ENCODE measurements at regions not wholly inside any gene's neighbourhood (a gene's known extent, or its start where the extent isn't known, plus 50 kb on each side); places are given as distances from the start of the nearest gene placed in this dataset.

DNA sequence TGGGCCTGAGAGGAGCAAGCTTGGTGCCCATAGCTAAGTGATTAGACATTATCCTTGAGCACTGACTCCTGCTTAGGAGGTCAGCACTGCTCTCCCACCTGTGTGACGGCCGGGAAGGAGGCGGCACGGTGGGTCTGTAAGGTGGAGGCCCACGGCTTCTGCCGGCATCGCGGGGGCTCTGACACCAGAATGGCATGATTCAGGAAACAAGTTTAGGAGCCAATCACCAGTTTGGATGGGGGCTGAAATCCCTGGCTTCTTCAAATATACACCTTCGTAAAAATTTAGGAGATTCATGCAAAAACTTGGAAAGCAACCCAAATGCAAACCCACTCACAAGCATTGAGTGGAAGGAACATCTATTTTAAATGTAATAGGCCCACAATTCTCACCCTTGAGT is 307.3 kb upstream of the TSHZ3 start:
- intact Hi-C loops (cut with micrococcal nuclease): no loop called here

- intact Hi-C loops (cut with micrococcal nuclease): no loop called here
Measured at GRCh38 chr19:31658993-31659896, 310.0 kb upstream of the TSHZ3 start.

DNA sequence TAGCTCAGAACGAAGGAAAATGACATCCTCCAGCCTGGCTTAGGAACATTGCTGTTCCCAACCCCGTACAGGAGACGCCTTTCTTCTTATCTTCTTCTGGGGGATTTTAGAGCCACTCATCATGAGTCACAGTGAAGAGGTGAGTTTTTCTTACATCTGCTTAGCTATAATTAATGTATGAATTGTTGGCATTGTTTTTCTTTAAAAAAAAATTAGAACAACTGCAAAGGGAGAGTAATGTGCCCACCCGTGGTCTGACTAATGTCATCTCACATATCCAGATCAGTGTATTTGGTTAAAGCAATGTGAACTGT is 310.6 kb upstream of the TSHZ3 start:
- intact Hi-C loops (cut with micrococcal nuclease): no loop called here

- intact Hi-C loops (cut with micrococcal nuclease): no loop called here
Measured at GRCh38 chr19:31664096-31664495, 314.9 kb upstream of the TSHZ3 start.

- intact Hi-C loops (cut with micrococcal nuclease): no loop called here
Measured at GRCh38 chr19:31664997-31665396, 315.8 kb upstream of the TSHZ3 start.

DNA sequence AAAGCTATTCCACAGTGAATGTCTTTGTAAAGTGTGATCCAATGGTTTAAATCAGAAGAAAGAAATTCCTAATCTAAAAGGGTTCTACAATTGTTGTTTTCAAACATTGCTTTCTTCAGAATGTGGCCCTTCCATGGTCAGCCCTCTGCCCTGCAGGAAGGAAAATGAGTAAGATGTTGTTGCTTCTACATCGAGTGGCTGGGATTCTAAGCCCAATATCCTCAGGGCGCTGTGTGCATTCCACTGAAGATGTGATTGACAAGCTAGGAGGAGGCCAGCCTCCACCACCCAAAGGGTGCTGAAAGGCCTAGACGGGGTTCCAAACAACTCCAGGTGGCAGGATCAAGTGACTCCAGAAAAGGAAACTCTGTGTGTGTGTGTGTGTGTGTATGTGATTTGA is 316.9 kb upstream of the TSHZ3 start:
- intact Hi-C loops (cut with micrococcal nuclease): no loop called here

- intact Hi-C loops (cut with micrococcal nuclease): no loop called here
Measured at GRCh38 chr19:31667106-31667505, 317.9 kb upstream of the TSHZ3 start.

DNA sequence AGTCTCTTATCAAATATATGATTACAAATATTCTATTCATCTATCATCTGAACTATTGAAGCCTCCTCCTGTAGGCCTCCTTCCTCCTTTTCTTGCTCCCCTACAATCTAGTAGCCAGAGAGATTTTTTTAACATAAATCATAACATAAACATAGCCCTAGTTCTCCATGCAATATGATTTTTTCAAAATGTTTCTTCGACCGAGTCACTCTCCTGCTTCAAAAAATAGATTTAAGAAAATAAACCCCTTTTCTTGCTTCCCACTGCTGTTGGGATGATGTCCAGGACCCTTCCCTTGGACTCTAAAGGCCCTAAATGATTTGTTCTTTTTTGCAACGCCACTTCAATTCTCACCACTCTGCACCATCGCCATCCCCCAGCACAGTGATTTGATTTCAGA is 319.7 kb upstream of the TSHZ3 start:
- intact Hi-C loops (cut with micrococcal nuclease): no loop called here

- intact Hi-C loops (cut with micrococcal nuclease): no loop called here
Measured at GRCh38 chr19:31670931-31671330, 321.7 kb upstream of the TSHZ3 start.

DNA sequence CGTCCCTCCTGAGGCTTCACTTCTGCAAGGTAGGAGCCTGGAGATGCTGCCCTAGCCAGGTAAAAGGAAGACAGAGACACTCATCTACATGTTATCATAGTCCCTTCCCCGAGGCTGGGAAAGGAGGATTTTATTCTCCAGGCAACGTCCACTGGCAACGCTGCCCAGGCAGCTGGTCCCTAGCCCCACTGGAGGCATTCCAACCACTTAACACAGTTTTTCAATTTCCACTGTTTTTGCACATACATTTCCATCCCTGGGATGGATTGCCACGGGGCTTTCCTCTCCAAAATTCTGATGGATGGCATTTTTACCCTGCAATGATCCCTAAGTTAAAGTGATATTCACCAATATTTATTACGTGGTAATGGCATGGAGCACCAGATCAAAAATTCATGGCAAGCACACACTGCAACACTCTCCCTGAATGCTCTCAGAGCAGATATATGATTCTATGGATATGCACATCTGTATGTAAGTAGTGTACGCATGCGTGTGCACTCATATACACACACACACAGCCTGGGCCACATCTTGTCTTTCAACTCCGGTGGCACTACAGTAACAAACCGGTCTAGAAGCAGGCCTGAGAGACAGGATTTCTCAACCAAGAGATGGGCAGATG is 322.3 kb upstream of the TSHZ3 start:
- intact Hi-C loops (cut with micrococcal nuclease): no loop called here

- intact Hi-C loops (cut with micrococcal nuclease): no loop called here
Measured at GRCh38 chr19:31674503-31675192, 325.4 kb upstream of the TSHZ3 start.

DNA sequence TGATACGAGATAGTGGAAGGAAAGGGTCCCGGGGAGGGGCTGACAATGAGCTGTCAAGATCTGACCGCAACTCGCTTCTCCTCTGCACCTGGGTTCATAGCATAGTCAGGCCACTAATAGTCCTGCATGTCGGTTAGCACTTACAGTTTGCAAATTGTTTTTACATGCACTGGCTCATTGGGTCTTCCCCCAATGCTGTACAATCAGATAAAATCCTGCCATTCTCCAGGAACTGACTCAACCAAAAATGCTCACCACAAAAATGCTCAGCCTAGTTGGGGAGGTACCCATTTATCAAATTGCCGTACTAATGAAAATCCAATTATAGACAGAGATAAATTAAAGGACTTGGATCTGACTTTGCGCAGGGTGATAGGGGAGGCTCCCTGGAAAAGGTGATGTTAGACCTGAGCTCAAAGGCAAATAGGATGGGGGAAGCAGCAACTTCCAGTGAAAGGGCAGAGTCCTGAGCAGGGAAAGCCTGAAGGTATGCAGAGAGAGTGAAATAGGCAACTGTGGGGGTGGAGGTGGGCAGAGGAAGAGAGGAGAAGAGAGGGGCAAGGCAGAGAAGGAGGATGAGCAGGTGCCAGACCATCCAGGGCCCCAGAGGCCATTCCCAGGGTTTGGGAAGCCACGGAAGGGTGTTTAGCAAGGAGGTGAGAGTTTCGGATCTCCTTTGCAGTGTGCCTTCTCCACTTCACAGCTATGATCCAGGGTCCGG is 326.1 kb upstream of the TSHZ3 start:
- intact Hi-C loops (cut with micrococcal nuclease): no loop called here

GRCh38 chr19:31676271-31677004 is 327.2 kb upstream of the TSHZ3 start:
- intact Hi-C loops (cut with micrococcal nuclease): no loop called here

DNA sequence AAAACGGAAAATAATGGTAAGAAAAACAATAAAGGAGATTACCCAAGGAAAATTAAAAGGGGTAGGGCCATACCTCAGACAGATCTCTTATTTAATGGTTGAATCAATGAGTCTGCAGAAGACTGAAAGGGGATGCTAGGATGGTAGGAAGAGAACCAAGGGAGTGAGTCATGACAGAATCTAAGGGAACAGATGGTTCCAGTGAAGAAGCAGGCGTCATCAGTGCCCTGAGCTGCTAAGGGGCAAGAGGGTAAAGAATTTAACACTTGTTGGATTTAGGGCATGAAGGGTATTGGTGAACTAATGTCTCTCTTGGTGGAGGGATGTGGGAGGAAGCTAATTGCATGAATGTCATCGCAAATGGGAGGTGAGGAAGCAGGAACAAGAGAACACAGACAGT is 329.2 kb upstream of the TSHZ3 start:
- intact Hi-C loops (cut with micrococcal nuclease): no loop called here

DNA sequence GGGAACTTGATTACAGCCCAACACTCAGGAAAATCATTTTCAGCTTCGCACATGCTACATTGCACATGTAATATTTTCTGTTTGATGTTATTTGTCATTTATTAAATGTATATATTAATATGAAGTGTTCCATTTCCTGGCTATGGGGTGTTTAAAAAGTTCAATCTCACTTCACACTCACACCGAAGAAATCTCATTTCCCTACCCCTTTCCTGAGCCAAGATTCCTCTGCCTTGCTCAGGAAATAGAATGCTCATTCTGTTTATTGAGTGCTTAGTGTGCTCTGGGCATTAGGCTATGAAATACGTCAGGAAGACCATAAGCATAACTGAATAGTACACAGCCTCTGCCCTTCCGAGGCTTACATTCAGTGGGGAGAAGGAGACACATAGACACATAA is 331.9 kb upstream of the TSHZ3 start:
- intact Hi-C loops (cut with micrococcal nuclease): no loop called here

- intact Hi-C loops (cut with micrococcal nuclease): no loop called here
Measured at GRCh38 chr19:31693131-31693932, 344.1 kb upstream of the TSHZ3 start.

GRCh38 chr19:31693933-31694269 is 344.7 kb upstream of the TSHZ3 start:
- intact Hi-C loops (cut with micrococcal nuclease): no loop called here

DNA sequence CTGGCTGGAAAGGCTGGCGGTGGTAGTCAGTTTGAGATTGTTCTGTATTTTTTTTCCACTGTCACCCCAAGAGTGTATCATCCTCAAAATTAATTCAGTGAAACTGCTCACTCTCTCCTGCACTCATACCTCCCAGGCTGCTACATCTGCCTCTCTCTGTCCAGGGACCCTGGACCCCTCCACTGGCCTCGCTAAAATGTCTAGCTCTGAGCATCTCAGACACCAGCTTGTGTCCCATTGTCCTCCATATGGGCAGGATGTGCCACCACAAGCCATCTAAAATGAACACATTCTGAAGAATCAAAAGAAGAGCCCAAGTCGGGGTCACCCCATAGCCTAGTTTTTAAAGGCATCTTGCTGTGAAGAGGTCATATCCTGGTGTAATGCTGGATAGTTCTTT is 345.5 kb upstream of the TSHZ3 start:
- intact Hi-C loops (cut with micrococcal nuclease): no loop called here

GRCh38 chr19:31699421-31699820 is 350.2 kb upstream of the TSHZ3 start:
- intact Hi-C loops (cut with micrococcal nuclease): no loop called here

DNA sequence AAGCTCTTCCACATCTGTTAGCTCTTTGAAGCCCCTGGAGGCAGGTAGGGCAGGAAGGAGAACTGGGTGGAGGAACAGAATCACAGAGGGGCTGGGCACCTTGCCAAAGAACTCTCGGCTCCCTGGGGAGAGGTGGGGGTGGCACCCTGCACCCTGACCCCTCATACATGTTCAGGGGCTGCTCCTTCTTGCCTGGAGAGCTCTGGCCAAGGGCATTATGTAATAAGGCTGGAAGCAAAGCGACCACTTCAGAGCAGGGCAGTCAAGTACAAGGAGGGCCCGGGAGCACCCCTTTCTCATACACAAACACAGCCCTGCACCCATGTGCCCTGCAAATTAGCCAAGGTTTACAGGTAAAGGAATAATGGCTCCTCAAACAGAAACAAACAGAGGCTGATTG is 351.9 kb upstream of the TSHZ3 start:
- intact Hi-C loops (cut with micrococcal nuclease): no loop called here

DNA sequence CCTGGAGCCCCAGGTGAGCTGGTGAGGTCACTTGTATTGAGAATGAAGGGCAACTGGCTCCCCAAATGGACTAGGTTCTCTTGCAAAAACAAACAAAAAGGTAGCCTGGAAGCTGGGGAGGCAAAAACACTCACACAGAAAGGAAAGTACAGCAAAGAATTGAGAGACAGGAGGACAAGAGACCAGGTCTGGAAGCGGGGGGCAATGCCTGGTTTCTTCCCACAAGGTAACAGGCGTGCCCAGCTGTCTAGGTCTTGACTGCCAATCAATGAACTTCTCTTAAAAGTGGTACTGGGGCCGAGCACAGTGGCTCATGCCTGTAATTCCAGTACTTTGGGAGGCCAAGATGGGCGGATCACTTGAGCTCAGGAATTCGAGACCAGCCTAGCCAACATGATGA is 356.4 kb upstream of the TSHZ3 start:
- intact Hi-C loops (cut with micrococcal nuclease): no loop called here

Measured in T-helper 2 cell treated with Interferon-gamma antibody and Interleukin-4, amounts not matched to agents 100 ng/mL and 5 ng/mL, for 36 hours (primary cell).